Endothelial cell of umbilical vein (primary cell): ENCODE measurements at regions not wholly inside any gene's neighbourhood (a gene's known extent, or its start where the extent isn't known, plus 50 kb on each side); places are given as distances from the start of the nearest gene placed in this dataset.

Source experiments
- BruUV-seq: library from RNA; stranded (reverse); fragments of 400-500 nt; replicated peaks from 2 replicates; lab custom pipeline; 2021; lab: Mats Ljungman, UMichigan
- CTCF ChIA-PET: fragments of 300-600, 350-600 bp; sonication (Branson Sonifier 250); formaldehyde crosslinking; loops from one replicate; lab custom pipeline; 2021; ENCODE audit warnings: antibody characterized with exemption, inconsistent platforms; lab: Charles Lee
- POLR2A ChIA-PET: fragments of 300-600, 350-600 bp; sonication (Branson Sonifier 250); formaldehyde crosslinking; loops from one replicate; lab custom pipeline; 2021; ENCODE audit warnings: antibody characterized with exemption, inconsistent platforms; lab: Charles Lee
- DNase-seq: peaks from one replicate; pipeline ENCODE4 v3.0.0-alpha.2; 2011; ENCODE audit warnings: low read depth, low spot score
- FAIRE-seq: peaks from 2 replicates; lab custom pipeline; 2011; peaks lifted over from hg19 to GRCh38; lab: Jason Lieb, UNC
- H2AFZ ChIP-seq: 2 replicates; pipeline ENCODE4 v1.6.0; 2012; ENCODE audit warnings: low read depth, low read length, control low read depth, inconsistent platforms
- H3K27ac ChIP-seq: 2 replicates; pipeline ENCODE4 v1.5.1; 2011; ENCODE audit warnings: low read depth, mild to moderate bottlenecking, control low read depth, low read length, moderate library complexity; ENCODE audit not compliant: insufficient read depth
- H3K27me3 ChIP-seq, 2 experiments: 2 replicates each; pipeline versions ENCODE4 v1.6.0 to v1.6.1; 2011; ENCODE audit warnings: low read length in 2 of 2, mixed read lengths in 1 of 2; ENCODE audit not compliant: control insufficient read depth in 2 of 2, insufficient read depth in 2 of 2
- H3K36me3 ChIP-seq, 2 experiments: 2 replicates in 1 of 2; 3 replicates in 1 of 2; pipeline ENCODE4 v1.5.1; 2011; ENCODE audit warnings: low read length in 2 of 2, mild to moderate bottlenecking in 1 of 2, moderate library complexity in 1 of 2; ENCODE audit not compliant: control insufficient read depth in 2 of 2, insufficient read depth in 2 of 2; ENCODE audit errors: extremely low read depth in 1 of 2
- H3K4me1 ChIP-seq: 3 replicates; pipeline ENCODE4 v1.5.1; 2011; ENCODE audit warnings: mild to moderate bottlenecking, low read length; ENCODE audit not compliant: control insufficient read depth, insufficient read depth; ENCODE audit errors: extremely low read depth
- H3K4me2 ChIP-seq: 2 replicates; pipeline ENCODE4 v1.6.1; 2011; ENCODE audit warnings: low read length, control low read depth, mixed read lengths; ENCODE audit not compliant: insufficient read depth
- H3K4me3 ChIP-seq, 3 experiments: fragments of 200-600 bp in 1 of 3; sonication (generic), shearing (Covaris generic) in 1 of 3; replicated peaks in 1 of 3; 2 replicates each; pipeline ENCODE4 v1.5.1; 2011 to 2016; ENCODE audit warnings: control low read depth in 3 of 3, low read length in 3 of 3, mild to moderate bottlenecking in 2 of 3, inconsistent platforms in 1 of 3, low read depth in 1 of 3, moderate library complexity in 1 of 3; ENCODE audit not compliant: insufficient read depth in 1 of 3
- H3K79me2 ChIP-seq: 2 replicates; pipeline ENCODE4 v1.6.0; 2012; ENCODE audit warnings: low read length, inconsistent platforms; ENCODE audit not compliant: control insufficient read depth, insufficient read depth
- H3K9ac ChIP-seq: replicated peaks from 2 replicates; pipeline ENCODE3; 2011; ENCODE audit warnings: low read length, control low read depth; ENCODE audit not compliant: insufficient read depth; ENCODE audit errors: extremely low read depth
- H3K9me1 ChIP-seq: replicated peaks from 3 replicates; pipeline ENCODE4 v1.6.0; 2011; ENCODE audit warnings: mild to moderate bottlenecking, low read length; ENCODE audit not compliant: control insufficient read depth, insufficient read depth; ENCODE audit errors: extremely low read depth
- H3K9me3 ChIP-seq: replicated peaks from 2 replicates; pipeline ENCODE4 v1.5.1; 2012; ENCODE audit warnings: low read length, inconsistent platforms; ENCODE audit not compliant: control insufficient read depth, insufficient read depth
- H4K20me1 ChIP-seq: replicated peaks from 2 replicates; pipeline ENCODE3; 2011; ENCODE audit warnings: mild to moderate bottlenecking, low read length; ENCODE audit not compliant: control insufficient read depth, insufficient read depth; ENCODE audit errors: extremely low read depth
- CTCF ChIP-seq, 2 donors: IDR thresholded peaks; 1 replicate in 1 of 2; 2 replicates in 1 of 2; pipeline ENCODE4 v1.5.1; 2011; ENCODE audit warnings: low read length in 2 of 2, mild to moderate bottlenecking in 2 of 2, moderate library complexity in 2 of 2, control low read depth in 1 of 2, inconsistent platforms in 1 of 2, low read depth in 1 of 2; ENCODE audit not compliant: insufficient read depth in 1 of 2; ENCODE audit errors: extremely low read depth in 1 of 2
- EZH2 ChIP-seq: IDR thresholded peaks from 2 replicates; pipeline ENCODE4 v1.6.1; 2012; ENCODE audit warnings: borderline replicate concordance, low read depth, mild to moderate bottlenecking, moderate library complexity, low read length, inconsistent platforms; ENCODE audit not compliant: severe bottlenecking
- FOS ChIP-seq: IDR thresholded peaks from 2 replicates; pipeline ENCODE4 v1.6.1; 2011; ENCODE audit warnings: mild to moderate bottlenecking, low read length, moderate library complexity, borderline replicate concordance; ENCODE audit not compliant: insufficient read depth
- GATA2 ChIP-seq: IDR thresholded peaks from 2 replicates; pipeline ENCODE4 v1.7.0; 2011; ENCODE audit warnings: low read depth, mild to moderate bottlenecking, moderate library complexity, mixed read lengths, low read length; ENCODE audit not compliant: insufficient read length, insufficient read depth
- JUN ChIP-seq: IDR thresholded peaks from 2 replicates; pipeline ENCODE4 v1.6.1; 2011; ENCODE audit warnings: borderline replicate concordance, low read depth; ENCODE audit not compliant: insufficient read length, insufficient read depth
- MYC ChIP-seq: IDR thresholded peaks from one replicate; pipeline ENCODE4 v1.6.1; 2011; ENCODE audit warnings: mild to moderate bottlenecking, low read depth, low read length
- POLR2A ChIP-seq: IDR thresholded peaks from 2 replicates; pipeline ENCODE4 v1.6.1; 2012; ENCODE audit warnings: low read depth, mild to moderate bottlenecking, control low read depth, low read length
- POLR2AphosphoS5 ChIP-seq: IDR thresholded peaks from 2 replicates; pipeline ENCODE4 v1.6.1; 2012; ENCODE audit warnings: low read depth, mild to moderate bottlenecking, control low read depth, low read length, moderate library complexity; ENCODE audit not compliant: insufficient read depth
- dilution Hi-C: fragments of 300-500 bp; cut with MboI; formaldehyde crosslinking; loops from one replicate; pipeline ENCODE4 v1.15.0; 2019; ENCODE audit warnings: low sequenced_read_pairs; ENCODE audit not compliant: extremely low pct_ligation_motif_present
- intact Hi-C: fragments of 100-400 bp; cut with micrococcal nuclease; formaldehyde crosslinking; loops from one replicate; pipeline ENCODE4 v1.10.0; 2022
- TF ChIP-seq, protein P1 (sequence below): IDR thresholded peaks from 2 replicates; pipeline ENCODE4 v1.6.1; 2011; ENCODE audit not compliant: insufficient read depth, insufficient read length

DNA sequence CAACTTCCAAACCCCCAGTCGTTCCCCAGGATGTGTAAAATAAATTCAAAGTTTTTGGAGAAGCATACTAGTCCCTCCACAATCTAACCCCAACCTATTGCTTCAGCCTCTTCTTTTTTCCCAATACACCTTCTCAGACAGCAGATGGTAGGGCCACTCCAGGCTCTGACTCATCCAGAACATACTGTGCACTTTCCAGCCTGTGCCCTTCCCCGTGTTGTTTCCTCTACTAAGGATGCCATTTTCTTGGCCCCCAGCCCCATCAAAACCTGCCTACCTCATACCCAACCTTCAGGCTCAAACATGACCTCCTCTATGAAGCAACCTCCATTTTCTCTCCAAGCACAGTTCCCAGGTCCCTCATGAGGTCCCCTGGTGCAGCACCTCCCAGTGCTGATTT, 669.3 kb downstream of the BCL11A start:
- Histone ChIP-seq H3K4me2 (no peak overlapping the region), H3K9me1 (no peaks in the 10 kb centered on the region), H2AFZ (no peak overlapping the region), H3K27me3 (no peaks in the 10 kb centered on the region), H3K36me3 (no peaks in the 10 kb centered on the region), H3K27ac (no peak overlapping the region), H3K4me3 (no peak overlapping the region), H3K4me1 (no peaks in the 10 kb centered on the region), H4K20me1 (no peaks in the 10 kb centered on the region), H3K9me3 (no peaks in the 10 kb centered on the region), H3K9ac (no peak overlapping the region), H3K79me2 (no peaks in the 10 kb centered on the region)
- dilution Hi-C loops (no loop called here), intact Hi-C loops (no loop called here)
- no TSS peak for BruUV-seq
- DNase-seq (no peak), FAIRE-seq (no peak)
- ChIA-PET CTCF (no interaction called here), POLR2A (no interaction called here)
- no peak for TF ChIP-seq CTCF (IDR thresholded peaks at IDR 0.05; ENCODE audit: extremely low read depth in 1 of 2, insufficient read depth in 1 of 2, low read depth in 1 of 2, low read length in 2 of 2)
- TF ChIP-seq POLR2AphosphoS5, result no peak
- TF ChIP-seq, protein P1, sequence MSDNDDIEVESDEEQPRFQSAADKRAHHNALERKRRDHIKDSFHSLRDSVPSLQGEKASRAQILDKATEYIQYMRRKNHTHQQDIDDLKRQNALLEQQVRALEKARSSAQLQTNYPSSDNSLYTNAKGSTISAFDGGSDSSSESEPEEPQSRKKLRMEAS, result no peak
- TF ChIP-seq MYC, result no peak
- TF ChIP-seq EZH2, result no peak
- no peak for TF ChIP-seq POLR2A
- TF ChIP-seq FOS, result no peak
- TF ChIP-seq JUN, result no peak
- TF ChIP-seq GATA2, result no peak
